OCI-LY1 (cell line): ENCODE measurements at regions not wholly inside any gene's neighbourhood (a gene's known extent, or its start where the extent isn't known, plus 50 kb on each side); places are given as distances from the start of the nearest gene placed in this dataset.

Experiments used
- CTCF ChIP-seq: fragments of 200-600 bp; sonication (generic), shearing (Covaris generic); IDR thresholded peaks from 2 replicates; pipeline ENCODE4 v1.5.1; 2017; ENCODE audit warnings: mild to moderate bottlenecking, antibody characterized with exemption, low read length, moderate library complexity, mixed read lengths
- EZH2 ChIP-seq: fragments of 200-600 bp; sonication (generic), shearing (Covaris generic); IDR thresholded peaks from 2 replicates; pipeline ENCODE4 v1.8.0; 2017; ENCODE audit warnings: borderline replicate concordance, mixed run types, mild to moderate bottlenecking, antibody characterized with exemption, low read length, moderate library complexity, mixed read lengths

- TF ChIP-seq EZH2 (no peak), CTCF (no peak)
Measured at GRCh38 chr11:36748836-36749235, 150.8 kb upstream of the RAG2 start.
